HL-60 (cell line): ENCODE measurements at regions not wholly inside any gene's neighbourhood (a gene's known extent, or its start where the extent isn't known, plus 50 kb on each side); places are given as distances from the start of the nearest gene placed in this dataset.

Experiments used
- GABPA ChIP-seq: IDR thresholded peaks from 2 replicates; pipeline ENCODE4 v1.6.1; 2012; ENCODE audit warnings: low read depth
- POLR2AphosphoS5 ChIP-seq: IDR thresholded peaks from 2 replicates; pipeline ENCODE4 v1.6.1; 2012; ENCODE audit warnings: low read depth
- SPI1 ChIP-seq: IDR thresholded peaks from 2 replicates; pipeline ENCODE4 v1.6.1; 2012; ENCODE audit warnings: low read depth, mild to moderate bottlenecking, borderline replicate concordance
- TF ChIP-seq, protein P1 (sequence below): IDR thresholded peaks from one replicate; pipeline ENCODE4 v1.5.1; 2011; ENCODE audit warnings: low read length, control low read depth, inconsistent platforms; ENCODE audit not compliant: insufficient read depth
- TF ChIP-seq, protein P2 (sequence below): IDR thresholded peaks from 2 replicates; pipeline ENCODE4 v1.6.1; 2012; ENCODE audit warnings: low read depth; ENCODE audit not compliant: insufficient replicate concordance

DNA sequence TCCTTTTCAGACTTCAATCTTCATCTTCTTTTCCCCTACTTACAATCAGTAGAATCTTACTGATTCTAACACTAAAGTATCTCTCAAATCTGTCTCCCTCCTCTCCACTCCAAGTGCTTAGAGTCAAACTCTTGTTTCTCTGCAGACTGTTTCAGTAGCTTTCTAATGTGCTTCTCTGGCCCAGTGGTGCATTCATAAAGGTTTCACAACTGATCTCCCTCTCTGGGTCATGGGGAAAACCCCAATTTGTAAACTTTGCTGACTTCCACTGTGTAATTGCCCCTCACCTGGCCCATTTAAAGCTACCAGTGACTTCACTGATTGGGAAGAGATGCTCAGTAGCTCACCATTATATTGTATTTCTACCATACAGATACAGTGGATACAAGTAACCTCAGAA, 183.6 kb downstream of the FAXC start:
- TF ChIP-seq, protein P1, sequence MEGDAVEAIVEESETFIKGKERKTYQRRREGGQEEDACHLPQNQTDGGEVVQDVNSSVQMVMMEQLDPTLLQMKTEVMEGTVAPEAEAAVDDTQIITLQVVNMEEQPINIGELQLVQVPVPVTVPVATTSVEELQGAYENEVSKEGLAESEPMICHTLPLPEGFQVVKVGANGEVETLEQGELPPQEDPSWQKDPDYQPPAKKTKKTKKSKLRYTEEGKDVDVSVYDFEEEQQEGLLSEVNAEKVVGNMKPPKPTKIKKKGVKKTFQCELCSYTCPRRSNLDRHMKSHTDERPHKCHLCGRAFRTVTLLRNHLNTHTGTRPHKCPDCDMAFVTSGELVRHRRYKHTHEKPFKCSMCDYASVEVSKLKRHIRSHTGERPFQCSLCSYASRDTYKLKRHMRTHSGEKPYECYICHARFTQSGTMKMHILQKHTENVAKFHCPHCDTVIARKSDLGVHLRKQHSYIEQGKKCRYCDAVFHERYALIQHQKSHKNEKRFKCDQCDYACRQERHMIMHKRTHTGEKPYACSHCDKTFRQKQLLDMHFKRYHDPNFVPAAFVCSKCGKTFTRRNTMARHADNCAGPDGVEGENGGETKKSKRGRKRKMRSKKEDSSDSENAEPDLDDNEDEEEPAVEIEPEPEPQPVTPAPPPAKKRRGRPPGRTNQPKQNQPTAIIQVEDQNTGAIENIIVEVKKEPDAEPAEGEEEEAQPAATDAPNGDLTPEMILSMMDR = no peak
- TF ChIP-seq POLR2AphosphoS5 (no peak), GABPA (no peak), SPI1 (no peak)
- TF ChIP-seq, protein P2, sequence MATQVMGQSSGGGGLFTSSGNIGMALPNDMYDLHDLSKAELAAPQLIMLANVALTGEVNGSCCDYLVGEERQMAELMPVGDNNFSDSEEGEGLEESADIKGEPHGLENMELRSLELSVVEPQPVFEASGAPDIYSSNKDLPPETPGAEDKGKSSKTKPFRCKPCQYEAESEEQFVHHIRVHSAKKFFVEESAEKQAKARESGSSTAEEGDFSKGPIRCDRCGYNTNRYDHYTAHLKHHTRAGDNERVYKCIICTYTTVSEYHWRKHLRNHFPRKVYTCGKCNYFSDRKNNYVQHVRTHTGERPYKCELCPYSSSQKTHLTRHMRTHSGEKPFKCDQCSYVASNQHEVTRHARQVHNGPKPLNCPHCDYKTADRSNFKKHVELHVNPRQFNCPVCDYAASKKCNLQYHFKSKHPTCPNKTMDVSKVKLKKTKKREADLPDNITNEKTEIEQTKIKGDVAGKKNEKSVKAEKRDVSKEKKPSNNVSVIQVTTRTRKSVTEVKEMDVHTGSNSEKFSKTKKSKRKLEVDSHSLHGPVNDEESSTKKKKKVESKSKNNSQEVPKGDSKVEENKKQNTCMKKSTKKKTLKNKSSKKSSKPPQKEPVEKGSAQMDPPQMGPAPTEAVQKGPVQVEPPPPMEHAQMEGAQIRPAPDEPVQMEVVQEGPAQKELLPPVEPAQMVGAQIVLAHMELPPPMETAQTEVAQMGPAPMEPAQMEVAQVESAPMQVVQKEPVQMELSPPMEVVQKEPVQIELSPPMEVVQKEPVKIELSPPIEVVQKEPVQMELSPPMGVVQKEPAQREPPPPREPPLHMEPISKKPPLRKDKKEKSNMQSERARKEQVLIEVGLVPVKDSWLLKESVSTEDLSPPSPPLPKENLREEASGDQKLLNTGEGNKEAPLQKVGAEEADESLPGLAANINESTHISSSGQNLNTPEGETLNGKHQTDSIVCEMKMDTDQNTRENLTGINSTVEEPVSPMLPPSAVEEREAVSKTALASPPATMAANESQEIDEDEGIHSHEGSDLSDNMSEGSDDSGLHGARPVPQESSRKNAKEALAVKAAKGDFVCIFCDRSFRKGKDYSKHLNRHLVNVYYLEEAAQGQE = no peak
